Type B pancreatic cell (in vitro differentiated cells): ENCODE measurements at regions not wholly inside any gene's neighbourhood (a gene's known extent, or its start where the extent isn't known, plus 50 kb on each side); places are given as distances from the start of the nearest gene placed in this dataset.
"Not testable (repeated sequence)": the region's sequence is repeated elsewhere in the genome, so short reads cannot be mapped to it uniquely, and the experiment has no call there.

Source experiments
- DNase-seq: peaks from one replicate; pipeline ENCODE4 v3.0.0; 2021; ENCODE audit warnings: mixed read lengths; ENCODE audit not compliant: unreplicated experiment; ENCODE audit errors: extremely low spot score
- H3K27ac Mint-ChIP-seq: 2 replicates; pipeline ENCODE4 v1.8.0; 2021; ENCODE audit warnings: mild to moderate bottlenecking, mixed read lengths
- H3K27me3 Mint-ChIP-seq: 2 replicates; pipeline ENCODE4 v1.8.0; 2021; ENCODE audit warnings: mixed read lengths
- H3K36me3 Mint-ChIP-seq: 2 replicates; pipeline ENCODE4 v1.8.0; 2021; ENCODE audit warnings: mixed read lengths
- H3K4me1 Mint-ChIP-seq: one replicate; pipeline ENCODE4 v1.8.0; 2021; ENCODE audit warnings: mixed read lengths; ENCODE audit not compliant: unreplicated experiment
- H3K4me3 Mint-ChIP-seq: 2 replicates; pipeline ENCODE4 v1.8.0; 2021; ENCODE audit warnings: mild to moderate bottlenecking, mixed read lengths
- H3K9me3 Mint-ChIP-seq: 2 replicates; pipeline ENCODE4 v1.8.0; 2021; ENCODE audit warnings: mixed read lengths
- TF ChIP-seq, protein P1 (sequence below): fragments of 200-600 bp; sonication (generic); conservative IDR thresholded peaks from 2 replicates; pipeline ENCODE4 v1.5.0; 2021; ENCODE audit warnings: antibody characterized with exemption, mild to moderate bottlenecking

DNA sequence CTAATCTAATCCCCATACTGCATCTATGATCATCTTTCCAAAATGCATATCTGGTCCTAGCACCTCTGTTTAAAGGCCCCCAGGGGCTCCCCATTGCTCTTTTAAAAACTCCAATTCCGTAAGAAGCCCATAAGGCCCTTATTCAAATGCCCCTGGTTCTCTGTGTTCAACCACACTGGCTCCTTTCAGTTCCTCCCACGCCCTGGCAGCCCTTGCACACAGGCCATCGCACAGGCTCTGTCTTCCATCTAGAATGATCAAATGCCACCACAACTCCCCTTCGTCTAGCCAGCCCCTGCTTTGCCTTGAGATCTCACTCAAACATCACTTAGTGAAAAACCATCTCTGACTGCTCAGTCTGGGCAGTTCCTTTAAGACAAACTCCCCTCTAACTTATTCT lies 112.9 kb upstream of the LYZL2 start:
- TF ChIP-seq, protein P1, sequence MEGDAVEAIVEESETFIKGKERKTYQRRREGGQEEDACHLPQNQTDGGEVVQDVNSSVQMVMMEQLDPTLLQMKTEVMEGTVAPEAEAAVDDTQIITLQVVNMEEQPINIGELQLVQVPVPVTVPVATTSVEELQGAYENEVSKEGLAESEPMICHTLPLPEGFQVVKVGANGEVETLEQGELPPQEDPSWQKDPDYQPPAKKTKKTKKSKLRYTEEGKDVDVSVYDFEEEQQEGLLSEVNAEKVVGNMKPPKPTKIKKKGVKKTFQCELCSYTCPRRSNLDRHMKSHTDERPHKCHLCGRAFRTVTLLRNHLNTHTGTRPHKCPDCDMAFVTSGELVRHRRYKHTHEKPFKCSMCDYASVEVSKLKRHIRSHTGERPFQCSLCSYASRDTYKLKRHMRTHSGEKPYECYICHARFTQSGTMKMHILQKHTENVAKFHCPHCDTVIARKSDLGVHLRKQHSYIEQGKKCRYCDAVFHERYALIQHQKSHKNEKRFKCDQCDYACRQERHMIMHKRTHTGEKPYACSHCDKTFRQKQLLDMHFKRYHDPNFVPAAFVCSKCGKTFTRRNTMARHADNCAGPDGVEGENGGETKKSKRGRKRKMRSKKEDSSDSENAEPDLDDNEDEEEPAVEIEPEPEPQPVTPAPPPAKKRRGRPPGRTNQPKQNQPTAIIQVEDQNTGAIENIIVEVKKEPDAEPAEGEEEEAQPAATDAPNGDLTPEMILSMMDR = no peak
- Mint-ChIP-seq H3K9me3 (no peaks in the 10 kb centered on the region), H3K27ac (no peak overlapping the region), H3K27me3 (peaks cover 10% of the 10 kb centered on the region), H3K36me3 (no peaks in the 10 kb centered on the region), H3K4me1 (no peaks in the 10 kb centered on the region), H3K4me3 (no peak overlapping the region)
- no peak for DNase-seq

DNA sequence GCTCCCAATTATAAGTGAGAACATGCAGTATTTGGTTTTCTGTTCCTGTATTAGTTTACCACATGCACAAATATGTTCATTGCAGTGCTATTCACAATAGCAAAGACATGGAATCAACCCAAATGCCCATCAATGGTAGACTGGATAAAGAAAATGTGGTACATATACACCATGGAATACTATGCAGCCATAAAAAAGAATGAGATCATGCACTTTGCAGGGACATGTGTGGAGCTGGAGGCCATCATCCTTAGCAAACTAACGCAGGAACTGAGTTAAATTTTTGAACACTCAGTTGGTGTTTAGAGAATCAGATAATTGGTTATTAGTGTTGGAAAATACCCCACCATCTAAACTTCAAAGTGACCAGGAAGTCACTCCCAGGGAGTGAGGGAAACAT lies 111.2 kb upstream of the LYZL2 start:
- H3K4me1 Mint-ChIP-seq, H3K36me3 Mint-ChIP-seq, H3K27ac Mint-ChIP-seq, H3K27me3 Mint-ChIP-seq, H3K4me3 Mint-ChIP-seq, DNase-seq, H3K9me3 Mint-ChIP-seq: not testable (repeated sequence)

DNA sequence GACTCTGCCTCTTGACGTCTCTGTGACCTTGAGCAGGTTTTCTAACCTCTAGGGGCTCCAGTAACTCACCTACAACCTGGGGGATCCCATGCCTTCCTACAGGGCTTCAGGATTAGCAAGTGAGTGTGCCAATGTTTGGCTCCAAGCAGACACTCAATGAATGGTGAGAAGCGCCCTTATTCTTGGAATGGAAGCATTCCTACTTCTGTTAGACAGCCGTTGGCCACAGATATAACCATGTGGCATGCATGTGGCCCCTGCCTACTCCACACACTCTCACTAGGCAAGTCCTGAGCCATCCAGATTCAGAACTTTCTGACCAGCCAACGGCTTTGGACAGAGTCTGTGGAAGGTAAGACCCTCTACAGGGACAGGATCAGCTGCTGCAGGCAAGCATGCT lies 108.9 kb upstream of the LYZL2 start:
- Mint-ChIP-seq H3K36me3 (no peaks in the 10 kb centered on the region), H3K9me3 (no peaks in the 10 kb centered on the region), H3K27ac (no peak overlapping the region), H3K27me3 (peaks cover 7% of the 10 kb centered on the region), H3K4me1 (peaks cover 5% of the 10 kb centered on the region), H3K4me3 (no peak overlapping the region)
- DNase-seq = no peak
- TF ChIP-seq, protein P1 = no peak

DNA sequence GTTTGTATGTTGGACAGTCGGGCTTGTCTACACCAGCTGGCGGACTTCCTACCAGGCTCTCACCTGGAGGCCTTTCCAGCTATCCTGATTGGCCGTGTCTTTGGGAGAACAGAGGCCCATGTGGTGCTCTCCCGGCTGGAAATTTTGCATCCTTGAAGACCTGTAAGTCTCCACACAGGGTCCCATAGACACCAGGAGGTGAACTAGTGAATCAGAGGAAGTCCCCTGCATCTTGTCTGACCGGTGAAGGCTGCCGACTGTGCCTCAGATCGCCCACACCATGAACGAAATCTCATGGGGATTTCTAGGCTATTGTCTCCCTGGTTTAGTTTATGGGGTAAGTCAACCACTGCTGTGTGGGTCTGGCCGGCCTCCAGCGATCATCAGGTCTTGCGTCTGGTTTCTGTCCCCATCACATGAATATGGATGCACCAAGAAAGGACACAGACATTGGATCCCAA lies 108.4 kb upstream of the LYZL2 start:
- no peaks in the 10 kb centered on the region for H3K36me3 Mint-ChIP-seq

DNA sequence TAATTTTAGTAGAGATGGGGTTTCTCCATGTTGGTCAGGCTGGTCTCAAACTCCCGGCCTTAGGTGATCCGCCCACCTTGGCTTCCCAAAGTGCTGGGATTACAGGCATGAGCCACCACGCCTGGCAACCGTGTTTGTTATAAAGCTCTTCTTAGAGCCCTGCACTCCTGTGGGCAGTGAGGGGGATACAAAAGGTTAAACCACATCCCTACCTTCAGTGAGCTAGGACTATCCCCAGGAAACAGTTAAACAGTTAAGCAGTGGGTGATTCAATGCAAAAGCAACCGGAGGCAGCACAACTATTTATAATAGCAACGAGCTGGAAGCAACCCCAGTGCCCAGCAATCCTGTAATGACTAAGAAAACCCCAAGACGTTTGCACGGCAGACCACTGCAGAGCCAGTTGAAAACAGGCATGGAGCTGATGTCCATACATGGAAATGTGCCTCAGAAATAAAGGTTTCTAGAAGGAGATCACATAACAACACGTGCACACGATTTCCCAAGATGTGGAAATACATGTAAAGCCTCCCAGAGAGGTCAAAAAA lies 107.2 kb upstream of the LYZL2 start:
- Mint-ChIP-seq H3K36me3 (no peaks in the 10 kb centered on the region), H3K4me3 (no peak overlapping the region), H3K27ac (no peak overlapping the region), H3K9me3 (peaks cover 6% of the 10 kb centered on the region), H3K4me1 (peaks cover 5% of the 10 kb centered on the region), H3K27me3 (peaks cover 7% of the 10 kb centered on the region)
- TF ChIP-seq, protein P1 = no peak
- no peak for DNase-seq

More for the DNA sequence above, 108.4 kb upstream of the LYZL2 start:
- no peak for DNase-seq
- TF ChIP-seq, protein P1 = no peak
- no peak overlapping the region for H3K4me3 Mint-ChIP-seq
- no peaks in the 10 kb centered on the region for H3K9me3 Mint-ChIP-seq
- H3K27me3 Mint-ChIP-seq = peaks cover 7% of the 10 kb centered on the region
- no peak overlapping the region for H3K27ac Mint-ChIP-seq
- peaks cover 5% of the 10 kb centered on the region for H3K4me1 Mint-ChIP-seq

DNA sequence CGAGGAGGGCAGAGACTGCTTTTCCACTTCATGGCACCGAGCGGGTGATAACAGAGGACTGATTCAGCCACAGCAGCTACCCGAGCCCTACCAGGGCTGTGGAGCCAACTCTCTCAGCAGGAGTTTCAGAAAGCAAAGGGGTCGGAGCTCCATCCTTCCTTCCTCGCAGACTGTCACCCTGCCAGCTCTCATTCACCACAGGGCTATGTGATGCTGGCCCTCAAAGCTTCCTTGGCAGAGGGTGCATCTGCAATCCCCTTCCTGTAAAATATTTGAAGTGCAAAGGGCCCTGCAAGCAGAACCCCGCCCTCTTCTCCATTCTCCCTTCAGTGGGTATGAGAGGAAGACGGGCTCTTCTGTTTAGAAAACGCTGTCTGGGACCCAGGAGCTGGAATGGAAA lies 105.3 kb upstream of the LYZL2 start:
- Mint-ChIP-seq H3K27ac (no peak overlapping the region), H3K36me3 (no peaks in the 10 kb centered on the region), H3K27me3 (peaks cover 3% of the 10 kb centered on the region), H3K4me3 (no peak overlapping the region), H3K4me1 (peaks cover 5% of the 10 kb centered on the region), H3K9me3 (peaks cover 6% of the 10 kb centered on the region)
- TF ChIP-seq, protein P1 = no peak
- no peak for DNase-seq
